HCT116 (cell line): ENCODE measurements at regions not wholly inside any gene's neighbourhood (a gene's known extent, or its start where the extent isn't known, plus 50 kb on each side); places are given as distances from the start of the nearest gene placed in this dataset.

Experiments used
- CTCF ChIP-seq, 3 experiments: fragments of 200-600 bp in 1 of 3; sonication (generic) in 1 of 3; IDR thresholded peaks in 2 of 3; conservative IDR thresholded peaks in 1 of 3; 2 replicates each; pipeline ENCODE4 v1.5.1; 2012 to 2017; ENCODE audit warnings: low read depth in 2 of 3, low read length in 2 of 3, antibody characterized with exemption in 1 of 3, borderline replicate concordance in 1 of 3, control low read depth in 1 of 3, mild to moderate bottlenecking in 1 of 3, mixed read lengths in 1 of 3, mixed run types in 1 of 3, moderate library complexity in 1 of 3; ENCODE audit not compliant: insufficient read depth in 1 of 3
- EZH2 ChIP-seq: fragments of 200-600 bp; sonication (generic); IDR thresholded peaks from 2 replicates; pipeline ENCODE4 v1.6.1; 2017; ENCODE audit warnings: antibody characterized with exemption, mixed run types
- POLR2AphosphoS5 ChIP-seq: IDR thresholded peaks from 2 replicates; pipeline ENCODE4 v1.6.1; 2011; ENCODE audit warnings: mild to moderate bottlenecking, low read depth, low read length, moderate library complexity
- REST ChIP-seq: IDR thresholded peaks from 2 replicates; pipeline ENCODE4 v1.6.1; 2012; ENCODE audit warnings: low read depth
- SIN3A ChIP-seq: IDR thresholded peaks from 2 replicates; pipeline ENCODE4 v1.6.1; 2012; ENCODE audit warnings: low read depth
- TCF7L2 ChIP-seq: IDR thresholded peaks from 2 replicates; pipeline ENCODE4 v1.7.0; 2011; ENCODE audit warnings: borderline replicate concordance, inconsistent platforms; ENCODE audit not compliant: insufficient read depth, insufficient read length; ENCODE audit errors: extremely low read depth

GRCh38 chr2:239585422-239585821, 184.6 kb upstream of the HDAC4 start:
- no peak for TF ChIP-seq CTCF (IDR thresholded peaks at IDR 0.05 in 2 of 3, conservative IDR thresholded peaks at IDR 0.05 in 1 of 3; ENCODE audit: borderline replicate concordance in 1 of 3, insufficient read depth in 1 of 3, low read depth in 2 of 3, low read length in 2 of 3)
- TF ChIP-seq TCF7L2: no peak
- no peak for TF ChIP-seq POLR2AphosphoS5
- no peak for TF ChIP-seq SIN3A
- no peak for TF ChIP-seq EZH2
- TF ChIP-seq REST: no peak
